ENCODE measurements at regions not wholly inside any gene's neighbourhood (a gene's known extent, or its start where the extent isn't known, plus 50 kb on each side); places are given as distances from the start of the nearest gene placed in this dataset.

- DNase-seq (ENCODE audit: low spot score) = no peak
Observed at GRCh38 chr22:47391169-47392053, 629.0 kb downstream of the TBC1D22A start.

- no peak for DNase-seq (ENCODE audit: low spot score)
Observed at GRCh38 chr22:47390026-47390970, 627.8 kb downstream of the TBC1D22A start.

GRCh38 chr22:47389201-47389600 is 626.8 kb downstream of the TBC1D22A start:
- DNase-seq (ENCODE audit: low spot score) = no peak

- no peak for DNase-seq (ENCODE audit: low spot score)
Observed at GRCh38 chr22:47388778-47389177, 626.3 kb downstream of the TBC1D22A start.

- DNase-seq (ENCODE audit: low spot score) = no peak
Observed at GRCh38 chr22:47388331-47388730, 625.9 kb downstream of the TBC1D22A start.

- DNase-seq (ENCODE audit: low spot score) = no peak
Observed at GRCh38 chr22:47386812-47387510, 624.5 kb downstream of the TBC1D22A start.

- DNase-seq (ENCODE audit: low spot score) = no peak
Observed at GRCh38 chr22:47384977-47385376, 622.5 kb downstream of the TBC1D22A start.

- DNase-seq (ENCODE audit: low spot score) = no peak
Observed at GRCh38 chr22:47382164-47382890, 619.9 kb downstream of the TBC1D22A start.

GRCh38 chr22:47381240-47381639 is 618.8 kb downstream of the TBC1D22A start:
- no peak for DNase-seq (ENCODE audit: low spot score)

- no peak for DNase-seq (ENCODE audit: low spot score)
Observed at GRCh38 chr22:47380692-47381091, 618.2 kb downstream of the TBC1D22A start.

- no peak for DNase-seq (ENCODE audit: low spot score)
Observed at GRCh38 chr22:47379037-47379436, 616.6 kb downstream of the TBC1D22A start.

- DNase-seq (ENCODE audit: low spot score) = no peak
Observed at GRCh38 chr22:47377926-47378560, 615.6 kb downstream of the TBC1D22A start.

GRCh38 chr22:47376901-47377505 is 614.6 kb downstream of the TBC1D22A start:
- DNase-seq (ENCODE audit: low spot score) = no peak

- no peak for DNase-seq (ENCODE audit: low spot score)
Observed at GRCh38 chr22:47376322-47376700, 613.9 kb downstream of the TBC1D22A start.

GRCh38 chr22:47375621-47376321 is 613.3 kb downstream of the TBC1D22A start:
- DNase-seq (ENCODE audit: low spot score) = no peak

- DNase-seq (ENCODE audit: low spot score) = no peak
Observed at GRCh38 chr22:47374901-47375575, 612.6 kb downstream of the TBC1D22A start.

- DNase-seq (ENCODE audit: low spot score) = no peak
Observed at GRCh38 chr22:47374273-47374771, 611.9 kb downstream of the TBC1D22A start.

GRCh38 chr22:47373648-47374272 is 611.3 kb downstream of the TBC1D22A start:
- DNase-seq (ENCODE audit: low spot score) = no peak
